ENCODE measurements at regions not wholly inside any gene's neighbourhood (a gene's known extent, or its start where the extent isn't known, plus 50 kb on each side); places are given as distances from the start of the nearest gene placed in this dataset.

DNA sequence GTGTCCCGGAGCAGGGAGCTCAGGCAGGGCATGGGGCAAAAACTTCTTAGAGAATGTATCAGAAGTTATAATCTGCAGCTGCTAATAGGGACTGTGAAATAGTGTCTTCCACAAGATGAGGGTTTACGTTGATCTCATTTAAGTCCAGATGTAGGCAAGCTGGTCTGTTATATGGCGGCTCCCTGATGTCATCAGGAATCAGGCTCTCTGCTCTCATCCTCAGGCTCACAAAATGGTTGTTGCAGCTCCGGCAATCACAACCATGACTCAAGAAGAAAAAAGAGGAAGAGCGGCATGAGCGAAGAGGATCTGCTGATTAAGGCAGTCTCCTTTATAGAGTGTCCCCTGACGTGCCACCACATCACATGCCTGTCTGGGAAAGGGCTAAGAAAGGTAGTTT, 191.3 kb downstream of the KLF5 start:
- TF ChIP-seq, protein P1, sequence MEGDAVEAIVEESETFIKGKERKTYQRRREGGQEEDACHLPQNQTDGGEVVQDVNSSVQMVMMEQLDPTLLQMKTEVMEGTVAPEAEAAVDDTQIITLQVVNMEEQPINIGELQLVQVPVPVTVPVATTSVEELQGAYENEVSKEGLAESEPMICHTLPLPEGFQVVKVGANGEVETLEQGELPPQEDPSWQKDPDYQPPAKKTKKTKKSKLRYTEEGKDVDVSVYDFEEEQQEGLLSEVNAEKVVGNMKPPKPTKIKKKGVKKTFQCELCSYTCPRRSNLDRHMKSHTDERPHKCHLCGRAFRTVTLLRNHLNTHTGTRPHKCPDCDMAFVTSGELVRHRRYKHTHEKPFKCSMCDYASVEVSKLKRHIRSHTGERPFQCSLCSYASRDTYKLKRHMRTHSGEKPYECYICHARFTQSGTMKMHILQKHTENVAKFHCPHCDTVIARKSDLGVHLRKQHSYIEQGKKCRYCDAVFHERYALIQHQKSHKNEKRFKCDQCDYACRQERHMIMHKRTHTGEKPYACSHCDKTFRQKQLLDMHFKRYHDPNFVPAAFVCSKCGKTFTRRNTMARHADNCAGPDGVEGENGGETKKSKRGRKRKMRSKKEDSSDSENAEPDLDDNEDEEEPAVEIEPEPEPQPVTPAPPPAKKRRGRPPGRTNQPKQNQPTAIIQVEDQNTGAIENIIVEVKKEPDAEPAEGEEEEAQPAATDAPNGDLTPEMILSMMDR (conservative IDR thresholded peaks at IDR 0.05; ENCODE audit: low read length) = no peak
- TF ChIP-seq EZH2phosphoT487 (IDR thresholded peaks at IDR 0.05; ENCODE audit: borderline replicate concordance, low read depth, low read length) = no peak
